ENCODE measurements at regions not wholly inside any gene's neighbourhood (a gene's known extent, or its start where the extent isn't known, plus 50 kb on each side); places are given as distances from the start of the nearest gene placed in this dataset.
"Not testable (repeated sequence)": the region's sequence is repeated elsewhere in the genome, so short reads cannot be mapped to it uniquely, and the experiment has no call there.

- DNase-seq (ENCODE audit: low spot score): no peak
Measured at GRCh38 chr12:67070604-67071003, 198.6 kb upstream of the CAND1 start.

- not testable (repeated sequence) for DNase-seq (ENCODE audit: low spot score)
Measured at GRCh38 chr12:67072281-67072680, 196.9 kb upstream of the CAND1 start.

DNA sequence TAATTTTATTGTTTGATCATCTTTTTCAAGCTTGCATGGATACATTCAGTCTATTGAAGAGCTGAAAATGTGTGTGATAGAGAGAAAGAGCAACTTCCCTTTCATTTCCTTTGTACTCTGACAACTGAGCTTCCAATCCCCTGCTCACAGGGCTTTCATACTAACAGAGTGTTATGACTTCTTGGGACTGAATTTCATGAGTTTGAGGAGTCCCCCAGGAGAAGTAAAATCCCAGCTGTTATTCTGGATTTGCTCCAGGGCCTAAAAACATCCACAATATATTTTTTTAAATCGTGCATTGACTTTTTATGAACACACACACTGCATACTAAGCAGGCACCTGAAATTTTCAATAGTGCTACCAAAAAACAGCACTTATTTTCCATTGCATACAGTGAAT lies 195.8 kb upstream of the CAND1 start:
- no peak for DNase-seq (ENCODE audit: low spot score)

DNA sequence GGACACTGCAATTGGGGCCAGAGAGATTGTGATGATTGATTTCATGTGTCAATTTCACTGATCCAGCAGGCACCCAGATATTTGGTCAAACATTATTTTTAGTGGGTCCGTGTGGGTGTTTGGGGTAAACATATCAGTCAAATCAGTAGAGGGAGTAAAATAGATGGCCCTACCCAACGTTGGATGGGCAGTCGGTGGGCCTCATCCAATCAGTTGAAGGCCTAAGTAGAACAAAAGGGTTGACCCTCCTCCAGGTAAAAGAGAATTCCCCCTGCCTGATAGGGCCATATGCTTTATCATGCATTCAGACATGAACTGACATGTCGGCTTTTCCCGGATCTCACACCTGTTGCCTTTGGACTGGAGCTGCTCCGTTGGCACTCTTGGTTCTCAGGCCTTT lies 195.1 kb upstream of the CAND1 start:
- DNase-seq (ENCODE audit: low spot score): no peak

DNA sequence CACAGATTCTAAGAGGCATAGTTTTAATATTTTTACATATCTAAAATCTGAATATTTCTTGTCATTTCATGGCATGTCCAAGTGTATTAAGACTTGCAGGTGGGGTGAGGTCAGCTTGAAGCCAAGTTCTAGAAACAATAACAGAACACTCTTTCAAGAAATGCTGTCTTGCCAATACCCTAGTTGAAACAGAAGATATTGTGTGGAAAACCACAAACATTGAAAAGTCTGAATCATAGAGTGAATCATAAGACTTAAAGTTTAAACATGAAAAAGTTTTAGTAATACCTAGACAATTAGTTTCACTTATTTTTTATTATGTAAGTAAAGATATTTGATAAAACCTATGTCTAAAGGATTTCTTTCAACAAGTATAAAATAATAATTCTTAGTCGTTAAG lies 191.5 kb upstream of the CAND1 start:
- DNase-seq (ENCODE audit: low spot score): no peak

- no peak for DNase-seq (ENCODE audit: low spot score)
Measured at GRCh38 chr12:67078957-67079356, 190.2 kb upstream of the CAND1 start.

- DNase-seq (ENCODE audit: low spot score): no peak
Measured at GRCh38 chr12:67080637-67081036, 188.5 kb upstream of the CAND1 start.

GRCh38 chr12:67082221-67082620 lies 186.9 kb upstream of the CAND1 start:
- DNase-seq (ENCODE audit: low spot score): no peak

GRCh38 chr12:67085699-67086098 lies 183.5 kb upstream of the CAND1 start:
- DNase-seq (ENCODE audit: low spot score): no peak

- no peak for DNase-seq (ENCODE audit: low spot score)
Measured at GRCh38 chr12:67086116-67086515, 183.0 kb upstream of the CAND1 start.

DNA sequence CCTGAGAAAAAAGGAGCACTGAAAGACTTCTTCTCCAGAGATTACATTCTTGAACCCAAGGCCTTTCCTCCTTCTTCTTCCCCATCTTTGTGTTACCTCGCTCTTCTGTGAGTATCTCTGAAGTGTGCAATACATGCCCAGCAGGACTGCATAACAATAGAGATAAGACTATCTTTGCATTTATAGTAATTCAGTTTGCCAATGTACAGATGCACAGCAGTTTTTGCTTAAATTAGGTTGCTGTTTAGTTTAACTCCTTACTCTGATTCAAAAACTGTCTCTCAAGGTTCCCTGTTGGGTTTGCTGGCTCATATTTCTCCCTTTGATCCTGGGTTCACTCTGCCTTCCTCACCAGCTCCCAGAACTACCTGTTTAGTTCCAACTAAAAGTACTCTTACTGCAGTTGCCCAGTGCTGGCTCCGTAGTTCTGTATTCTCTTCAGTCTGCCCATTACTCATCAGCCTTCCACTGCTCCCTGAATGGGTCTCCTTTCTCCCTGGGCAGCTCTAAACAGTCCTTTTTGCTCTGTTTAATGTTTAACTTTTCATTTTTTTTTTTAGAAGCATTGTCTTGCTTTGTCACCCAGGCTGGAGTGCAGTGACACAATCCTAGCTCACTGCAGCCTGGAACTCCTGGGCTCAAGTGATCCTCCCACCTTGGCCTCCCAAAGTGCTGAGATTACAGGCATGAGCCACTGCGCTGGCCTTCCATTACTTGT lies 180.6 kb upstream of the CAND1 start:
- no peak for DNase-seq (ENCODE audit: low spot score)

DNA sequence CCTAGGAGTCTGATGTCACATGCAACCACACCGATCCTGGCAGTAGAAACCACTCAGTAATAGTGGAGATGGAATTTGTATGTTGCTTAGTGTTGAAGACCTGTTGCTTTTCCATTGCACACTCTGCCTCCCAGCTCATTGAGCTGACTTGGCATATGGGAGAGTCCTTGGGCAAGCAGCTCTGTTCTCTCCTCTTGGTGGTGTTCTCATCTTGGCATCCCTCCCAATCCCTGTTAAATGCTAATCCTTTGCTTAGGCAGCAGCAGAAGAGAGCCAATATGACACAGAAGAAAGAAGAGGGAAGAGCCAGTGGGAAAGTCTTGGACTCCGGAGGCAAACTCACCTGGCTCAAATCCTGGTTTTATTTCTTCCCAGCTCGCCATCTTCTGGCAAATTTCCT lies 178.0 kb upstream of the CAND1 start:
- no peak for DNase-seq (ENCODE audit: low spot score)

DNA sequence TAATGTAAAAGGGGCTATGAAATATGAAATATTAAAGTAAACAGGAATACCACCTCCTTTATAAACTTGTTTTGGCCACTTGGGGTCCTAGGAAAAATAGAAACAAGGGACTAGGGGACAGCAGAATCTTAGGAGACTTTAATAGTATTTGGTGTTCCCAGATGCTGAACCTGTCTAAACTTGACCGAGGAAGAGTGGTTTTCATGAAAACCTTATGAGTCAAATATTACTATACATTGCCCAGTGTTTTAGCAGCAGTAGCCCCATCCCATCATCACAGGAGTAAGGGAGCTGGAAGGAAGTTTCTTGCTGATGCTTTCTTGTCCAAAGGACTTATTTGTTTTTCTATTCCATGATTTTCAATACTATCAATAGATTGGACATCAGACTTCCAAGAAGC lies 177.5 kb upstream of the CAND1 start:
- DNase-seq (ENCODE audit: low spot score): no peak

GRCh38 chr12:67092934-67093333 lies 176.2 kb upstream of the CAND1 start:
- DNase-seq (ENCODE audit: low spot score): not testable (repeated sequence)

GRCh38 chr12:67096533-67097318 lies 172.4 kb upstream of the CAND1 start:
- no peak for DNase-seq (ENCODE audit: low spot score)

DNA sequence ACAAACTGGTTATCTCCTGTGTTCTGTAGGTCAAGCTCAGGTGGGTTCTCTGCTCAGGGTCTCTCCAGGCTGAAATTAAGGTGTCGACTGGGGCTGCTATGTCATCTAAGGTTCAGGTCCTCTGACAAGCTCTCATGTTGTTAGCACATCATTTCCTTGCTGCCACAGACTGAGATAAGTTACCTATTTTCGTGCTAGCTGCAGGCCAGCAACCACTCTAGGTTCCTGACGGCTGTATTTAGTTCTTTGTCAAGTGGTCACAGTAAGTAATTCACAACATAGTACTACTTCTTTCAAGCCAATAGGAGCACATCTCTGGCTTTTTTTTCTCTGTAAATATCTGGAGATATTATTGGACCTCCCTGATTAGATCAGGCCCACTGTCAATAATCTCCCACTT lies 169.3 kb upstream of the CAND1 start:
- DNase-seq (ENCODE audit: low spot score): no peak

DNA sequence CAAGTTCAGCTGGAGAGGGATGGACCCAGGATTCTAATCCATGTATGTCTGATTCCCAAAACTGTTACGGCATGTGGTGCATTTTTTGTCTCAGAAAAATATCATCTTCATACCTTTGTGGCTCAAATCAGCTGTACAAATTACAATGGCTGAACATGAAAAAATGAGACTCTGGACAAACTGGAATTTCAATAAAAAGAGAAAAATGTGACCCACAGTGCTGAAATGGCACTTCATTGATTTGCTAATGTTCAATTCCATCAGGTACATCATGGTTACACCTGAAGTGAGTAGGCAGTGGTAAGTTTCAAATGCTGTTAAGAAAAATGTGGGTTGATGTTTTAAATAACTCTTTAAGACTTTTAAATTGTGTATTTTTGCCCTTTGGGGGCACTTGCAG lies 165.6 kb upstream of the CAND1 start:
- no peak for DNase-seq (ENCODE audit: low spot score)

GRCh38 chr12:67107235-67107634 lies 161.9 kb upstream of the CAND1 start:
- no peak for DNase-seq (ENCODE audit: low spot score)

DNA sequence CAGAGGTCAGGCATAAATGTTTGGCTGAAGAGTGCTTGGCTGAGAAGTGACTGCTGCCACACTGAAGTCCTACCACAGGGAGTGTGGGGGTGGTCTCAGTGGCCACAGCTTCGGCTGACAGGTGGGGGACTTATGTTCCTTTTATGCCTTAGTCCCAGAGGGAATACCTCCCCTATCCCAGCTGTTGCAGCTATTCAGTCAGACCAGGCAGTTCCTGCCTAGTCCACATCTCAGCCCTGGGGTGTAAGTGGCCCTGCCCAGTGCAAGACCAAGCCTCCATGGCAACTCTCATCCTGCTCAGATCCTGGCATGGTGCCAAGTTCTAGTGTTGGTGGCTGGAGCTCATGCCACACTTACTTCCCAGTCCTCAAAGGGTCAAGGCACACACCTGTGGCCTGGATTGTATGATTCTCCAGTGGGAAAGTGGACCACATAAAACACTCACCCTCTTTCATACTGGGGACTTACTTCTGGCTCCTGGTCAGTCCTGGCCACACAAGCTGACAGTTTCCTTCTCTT lies 161.3 kb upstream of the CAND1 start:
- DNase-seq (ENCODE audit: low spot score): no peak

GRCh38 chr12:67110345-67110744 lies 158.8 kb upstream of the CAND1 start:
- DNase-seq (ENCODE audit: low spot score): not testable (repeated sequence)

- peak; percentile 32 for DNase-seq (ENCODE audit: low spot score)
Measured at GRCh38 chr12:67111182-67111581, 158.0 kb upstream of the CAND1 start.

- no peak for DNase-seq (ENCODE audit: low spot score)
Measured at GRCh38 chr12:67112586-67112985, 156.6 kb upstream of the CAND1 start.

DNA sequence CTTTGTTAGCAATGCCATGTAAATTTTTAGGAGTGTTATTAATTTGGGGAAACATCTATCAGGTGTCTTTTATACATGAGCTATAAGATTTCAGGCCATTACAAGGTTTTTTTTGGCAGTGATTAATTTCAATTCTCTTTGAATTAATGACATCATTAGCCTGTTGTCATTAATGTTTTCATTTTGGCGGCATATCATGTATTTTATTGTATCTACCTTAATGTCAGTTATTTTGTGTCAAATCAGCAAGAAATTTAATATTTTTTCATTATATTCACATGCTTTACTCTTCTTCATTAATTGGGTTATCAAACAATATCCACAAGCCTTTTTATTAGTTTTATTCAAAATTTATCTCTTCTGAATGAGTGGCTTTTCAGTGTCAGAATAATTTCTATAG lies 153.0 kb upstream of the CAND1 start:
- no peak for DNase-seq (ENCODE audit: low spot score)
